Neural cell (in vitro differentiated cells): ENCODE measurements at regions not wholly inside any gene's neighbourhood (a gene's known extent, or its start where the extent isn't known, plus 50 kb on each side); places are given as distances from the start of the nearest gene placed in this dataset.
A peak's percentile ranks its signal among the peaks of the same experiment; 100 is the strongest.

Source experiments
- H2AFZ ChIP-seq: fragments of 200-600, 300-800 bp; sonication (generic), shearing (Covaris generic); 2 replicates; pipeline ENCODE4 v1.6.0; 2014; ENCODE audit warnings: low read depth, mild to moderate bottlenecking, antibody characterized with exemption, low read length, moderate library complexity
- H3F3A ChIP-seq: fragments of 200-600 bp; shearing (Covaris generic); 2 replicates; pipeline ENCODE4 v1.6.1; 2016; ENCODE audit warnings: mild to moderate bottlenecking, moderate library complexity, mixed read lengths, antibody characterized with exemption, low read length; ENCODE audit not compliant: insufficient read depth, poor library complexity, severe bottlenecking
- H3K27ac ChIP-seq: fragments of 200-600, 300-800 bp; sonication (generic), shearing (Covaris generic); 2 replicates; pipeline ENCODE4 v1.5.1; 2014; ENCODE audit warnings: mild to moderate bottlenecking, low read length, moderate library complexity
- H3K27me3 ChIP-seq: fragments of 300-800, 200-600 bp; sonication (generic), shearing (Covaris generic); 2 replicates; pipeline ENCODE4 v1.6.0; 2014; ENCODE audit warnings: mild to moderate bottlenecking, low read depth, low read length, moderate library complexity; ENCODE audit not compliant: insufficient read depth
- H3K36me3 ChIP-seq: fragments of 300-800, 200-600 bp; sonication (generic), shearing (Covaris generic); 2 replicates; pipeline ENCODE4 v1.5.1; 2014; ENCODE audit warnings: mild to moderate bottlenecking, antibody characterized with exemption, low read length, moderate library complexity; ENCODE audit not compliant: insufficient read depth
- H3K4me2 ChIP-seq: fragments of 300-800, 200-600 bp; sonication (generic), shearing (Covaris generic); 2 replicates; pipeline ENCODE4 v1.6.0; 2014; ENCODE audit warnings: mild to moderate bottlenecking, low read length
- H3K4me3 ChIP-seq: fragments of 300-800, 200-600 bp; sonication (generic), shearing (Covaris generic); 2 replicates; pipeline ENCODE4 v1.5.1; 2014; ENCODE audit warnings: mild to moderate bottlenecking, low read length, moderate library complexity
- H3K79me2 ChIP-seq: fragments of 200-600 bp; shearing (Covaris generic); replicated peaks from 2 replicates; pipeline ENCODE4 v1.6.0; 2014; ENCODE audit warnings: mild to moderate bottlenecking, low read length, moderate library complexity; ENCODE audit not compliant: insufficient read depth
- H3K9ac ChIP-seq: fragments of 300-800, 200-600 bp; sonication (generic), shearing (Covaris generic); 2 replicates; pipeline ENCODE4 v1.6.1; 2016; ENCODE audit warnings: mild to moderate bottlenecking, low read length, mixed read lengths
- H3K9me2 ChIP-seq: fragments of 200-600 bp; shearing (Covaris generic); 2 replicates; pipeline ENCODE4 v1.6.1; 2016; ENCODE audit warnings: mild to moderate bottlenecking, low read length, mixed read lengths; ENCODE audit not compliant: insufficient read depth
- H3K9me3 ChIP-seq: fragments of 200-600, 300-800 bp; sonication (generic), shearing (Covaris generic); 2 replicates; pipeline ENCODE4 v1.6.1; 2016; ENCODE audit warnings: mild to moderate bottlenecking, mixed run types, low read length, moderate library complexity, mixed read lengths
- H4K20me1 ChIP-seq: fragments of 200-600 bp; shearing (Covaris generic); 2 replicates; pipeline ENCODE4 v1.6.1; 2016; ENCODE audit warnings: mild to moderate bottlenecking, mixed run types; ENCODE audit not compliant: insufficient read depth
- CTCF ChIP-seq: fragments of 450-650 bp; IDR thresholded peaks from 2 replicates; pipeline ENCODE4 v1.5.1; 2014; ENCODE audit warnings: antibody characterized with exemption, mild to moderate bottlenecking, moderate library complexity; ENCODE audit not compliant: poor library complexity, severe bottlenecking
- EP300 ChIP-seq: fragments of 450-650 bp; conservative IDR thresholded peaks from 2 replicates; pipeline ENCODE4 v1.6.1; 2014; ENCODE audit warnings: antibody characterized with exemption, mild to moderate bottlenecking, moderate library complexity; ENCODE audit not compliant: poor library complexity, severe bottlenecking
- EZH2 ChIP-seq: fragments of 200-600, 300-800 bp; shearing (Covaris generic), sonication (generic); IDR thresholded peaks from 2 replicates; pipeline ENCODE4 v1.6.1; 2014; ENCODE audit warnings: antibody characterized with exemption, low read length, borderline replicate concordance, mild to moderate bottlenecking; ENCODE audit not compliant: insufficient read depth, poor library complexity, severe bottlenecking
- MXI1 ChIP-seq: fragments of 450-650 bp; conservative IDR thresholded peaks from 2 replicates; pipeline ENCODE4 v1.6.1; 2014; ENCODE audit warnings: antibody characterized with exemption, mild to moderate bottlenecking; ENCODE audit not compliant: poor library complexity, severe bottlenecking
- POLR2AphosphoS5 ChIP-seq: IDR thresholded peaks from 2 replicates; pipeline ENCODE4 v1.6.1; 2012
- RAD21 ChIP-seq: fragments of 450-650 bp; conservative IDR thresholded peaks from 2 replicates; pipeline ENCODE4 v1.6.1; 2014; ENCODE audit warnings: antibody characterized with exemption, mild to moderate bottlenecking, moderate library complexity
- REST ChIP-seq: IDR thresholded peaks from 2 replicates; pipeline ENCODE4 v1.6.1; 2012; ENCODE audit warnings: borderline replicate concordance
- SMC3 ChIP-seq: fragments of 450-650 bp; conservative IDR thresholded peaks from 2 replicates; pipeline ENCODE4 v1.6.1; 2014; ENCODE audit warnings: antibody characterized with exemption, mild to moderate bottlenecking, moderate library complexity; ENCODE audit not compliant: poor library complexity
- TAF1 ChIP-seq: IDR thresholded peaks from 2 replicates; pipeline ENCODE4 v1.6.1; 2012; ENCODE audit warnings: low read depth

- H3K27me3 ChIP-seq, result no peaks in the 10 kb centered on the region
- H3K9me3 ChIP-seq, result no peaks in the 10 kb centered on the region
- H4K20me1 ChIP-seq, result no peaks in the 10 kb centered on the region
- H3K9ac ChIP-seq, result no peak overlapping the region
- no peak overlapping the region for H3K27ac ChIP-seq
- H3K36me3 ChIP-seq, result no peaks in the 10 kb centered on the region
- TF ChIP-seq CTCF, result no peak
- TF ChIP-seq MXI1, result no peak
- no peak for TF ChIP-seq REST
- TF ChIP-seq EP300, result no peak
- TF ChIP-seq POLR2AphosphoS5, result no peak
- no peak for TF ChIP-seq TAF1
- no peak for TF ChIP-seq RAD21
- TF ChIP-seq SMC3, result no peak
- no peak for TF ChIP-seq EZH2
- H3F3A ChIP-seq, result no peaks in the 10 kb centered on the region
- H2AFZ ChIP-seq, result no peak overlapping the region
- no peak overlapping the region for H3K4me3 ChIP-seq
- no peak overlapping the region for H3K4me2 ChIP-seq
- H3K79me2 ChIP-seq, result no peaks in the 10 kb centered on the region
- no peaks in the 10 kb centered on the region for H3K9me2 ChIP-seq
Measured at GRCh38 chr9:10721301-10721700, 108.5 kb upstream of the PTPRD start.

GRCh38 chr9:10729213-10729612, 116.4 kb upstream of the PTPRD start:
- peak overlapping the region; percentile 43 for H3K27ac ChIP-seq

More at GRCh38 chr9:10729213-10729612, 116.4 kb upstream of the PTPRD start:
- no peaks in the 10 kb centered on the region for H3K9me2 ChIP-seq
- TF ChIP-seq POLR2AphosphoS5 (peak; percentile 34), EZH2 (no peak), RAD21 (no peak), EP300 (peak; percentile 94)
- H3K4me3 ChIP-seq, result no peak overlapping the region
- H3K36me3 ChIP-seq, result no peaks in the 10 kb centered on the region
- no peaks in the 10 kb centered on the region for H4K20me1 ChIP-seq
- no peak overlapping the region for H3K4me2 ChIP-seq
- H3F3A ChIP-seq, result no peaks in the 10 kb centered on the region
- no peak overlapping the region for H2AFZ ChIP-seq
- H3K9ac ChIP-seq, result no peak overlapping the region
- H3K9me3 ChIP-seq, result no peaks in the 10 kb centered on the region
- no peaks in the 10 kb centered on the region for H3K27me3 ChIP-seq
- H3K79me2 ChIP-seq, result no peaks in the 10 kb centered on the region
